ENCODE measurements at regions not wholly inside any gene's neighbourhood (a gene's known extent, or its start where the extent isn't known, plus 50 kb on each side); places are given as distances from the start of the nearest gene placed in this dataset.

DNA sequence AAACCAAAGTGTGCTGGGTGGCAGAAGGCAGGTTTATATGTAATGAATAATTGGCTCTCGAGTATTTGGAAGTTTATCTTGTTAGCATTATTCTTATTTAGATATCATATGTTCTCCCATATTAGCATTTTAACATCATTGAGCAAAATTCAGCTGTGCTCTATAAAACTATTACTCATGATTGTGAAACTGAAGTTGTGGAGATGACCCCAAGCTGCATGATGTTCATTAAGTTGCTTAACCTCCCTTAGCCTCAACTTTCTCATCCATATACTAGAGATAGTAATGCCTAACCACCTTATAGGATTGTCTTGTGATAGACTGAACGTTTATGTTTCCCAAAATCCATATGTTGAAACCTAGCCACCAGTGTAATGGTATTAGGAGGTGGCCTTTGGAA lies 346.3 kb downstream of the SATB2 start:
- WGBS, 2 donors = 67 to 84% methylated on average over 2 of the region's 2 CpGs
- intact Hi-C loops (cut with DNase I) = no loop called here
- no peak for TF ChIP-seq POLR2A (IDR thresholded peaks at IDR 0.05)
- TF ChIP-seq, protein P1, sequence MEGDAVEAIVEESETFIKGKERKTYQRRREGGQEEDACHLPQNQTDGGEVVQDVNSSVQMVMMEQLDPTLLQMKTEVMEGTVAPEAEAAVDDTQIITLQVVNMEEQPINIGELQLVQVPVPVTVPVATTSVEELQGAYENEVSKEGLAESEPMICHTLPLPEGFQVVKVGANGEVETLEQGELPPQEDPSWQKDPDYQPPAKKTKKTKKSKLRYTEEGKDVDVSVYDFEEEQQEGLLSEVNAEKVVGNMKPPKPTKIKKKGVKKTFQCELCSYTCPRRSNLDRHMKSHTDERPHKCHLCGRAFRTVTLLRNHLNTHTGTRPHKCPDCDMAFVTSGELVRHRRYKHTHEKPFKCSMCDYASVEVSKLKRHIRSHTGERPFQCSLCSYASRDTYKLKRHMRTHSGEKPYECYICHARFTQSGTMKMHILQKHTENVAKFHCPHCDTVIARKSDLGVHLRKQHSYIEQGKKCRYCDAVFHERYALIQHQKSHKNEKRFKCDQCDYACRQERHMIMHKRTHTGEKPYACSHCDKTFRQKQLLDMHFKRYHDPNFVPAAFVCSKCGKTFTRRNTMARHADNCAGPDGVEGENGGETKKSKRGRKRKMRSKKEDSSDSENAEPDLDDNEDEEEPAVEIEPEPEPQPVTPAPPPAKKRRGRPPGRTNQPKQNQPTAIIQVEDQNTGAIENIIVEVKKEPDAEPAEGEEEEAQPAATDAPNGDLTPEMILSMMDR (IDR thresholded peaks at IDR 0.05) = no peak
- no peaks in the 10 kb centered on the region for H3K4me1 ChIP-seq
- H3K9me3 ChIP-seq = no peaks in the 10 kb centered on the region
- DNase-seq = no peak
- no peak overlapping the region for H3K27ac ChIP-seq
- no peaks in the 10 kb centered on the region for H3K36me3 ChIP-seq
- no peak overlapping the region for H3K4me3 ChIP-seq (replicated peaks in 1 of 3)
- no peaks in the 10 kb centered on the region for H3K27me3 ChIP-seq

DNA sequence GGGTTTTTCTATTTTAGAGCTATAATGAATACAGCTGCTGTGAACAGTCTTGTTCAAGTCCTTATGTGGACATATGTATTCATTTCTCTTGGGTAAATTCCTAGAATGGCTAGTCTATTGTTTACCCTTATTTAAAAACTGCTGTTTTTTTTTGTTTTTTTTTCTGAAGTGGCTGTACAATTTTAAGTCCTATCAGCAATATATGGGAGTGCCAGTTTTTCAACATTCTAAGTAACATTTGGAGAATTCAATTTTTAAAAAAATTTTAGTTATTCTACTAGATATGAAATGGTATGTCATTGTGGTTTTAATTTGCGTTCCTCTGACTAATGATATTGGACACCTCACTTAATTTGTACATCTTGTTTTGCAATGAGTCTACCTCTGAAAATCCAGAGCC lies 349.7 kb downstream of the SATB2 start:
- H3K4me1 ChIP-seq = no peaks in the 10 kb centered on the region
- no peak for TF ChIP-seq POLR2A (IDR thresholded peaks at IDR 0.05)
- TF ChIP-seq, protein P1 (IDR thresholded peaks at IDR 0.05) = no peak
- WGBS, 2 donors = 93 to 96% methylated on average over 1 of the region's 1 CpG

DNA sequence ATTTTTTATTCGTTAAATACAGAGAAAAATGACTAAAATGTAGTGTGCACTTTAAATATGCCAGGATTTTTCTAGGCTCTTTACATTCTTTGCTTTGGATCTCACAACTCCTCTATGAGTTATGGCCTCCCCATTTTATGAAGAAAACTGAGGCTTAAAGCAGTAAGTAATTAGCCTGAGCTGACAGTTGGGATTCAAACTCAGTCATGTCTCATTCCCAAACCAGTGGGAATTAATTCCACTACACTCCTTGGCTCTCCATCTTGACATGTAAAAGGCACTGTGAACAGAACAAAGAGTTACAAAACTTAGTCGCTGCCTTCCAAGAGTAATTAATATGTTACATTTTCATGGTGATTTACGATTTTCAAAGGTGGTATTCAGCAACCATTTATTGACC lies 351.9 kb downstream of the SATB2 start:
- H3K36me3 ChIP-seq = no peaks in the 10 kb centered on the region
- no peaks in the 10 kb centered on the region for H3K9me3 ChIP-seq
- no peaks in the 10 kb centered on the region for H3K27me3 ChIP-seq
- H3K4me1 ChIP-seq = no peaks in the 10 kb centered on the region
- intact Hi-C loops (cut with DNase I) = no loop called here
- H3K27ac ChIP-seq = no peak overlapping the region
- WGBS, 2 donors = 68 to 80% methylated on average over 3 of the region's 3 CpGs
- TF ChIP-seq, protein P1 (IDR thresholded peaks at IDR 0.05) = no peak
- TF ChIP-seq POLR2A (IDR thresholded peaks at IDR 0.05) = no peak
- H3K4me3 ChIP-seq (replicated peaks in 1 of 3) = no peak overlapping the region
- DNase-seq = no peak

More for the DNA sequence above, 349.7 kb downstream of the SATB2 start:
- DNase-seq = no peak
- no peaks in the 10 kb centered on the region for H3K36me3 ChIP-seq
- intact Hi-C loops (cut with DNase I) = no loop called here
- no peaks in the 10 kb centered on the region for H3K9me3 ChIP-seq
- H3K4me3 ChIP-seq (replicated peaks in 1 of 3) = no peak overlapping the region
- no peak overlapping the region for H3K27ac ChIP-seq
- no peaks in the 10 kb centered on the region for H3K27me3 ChIP-seq

DNA sequence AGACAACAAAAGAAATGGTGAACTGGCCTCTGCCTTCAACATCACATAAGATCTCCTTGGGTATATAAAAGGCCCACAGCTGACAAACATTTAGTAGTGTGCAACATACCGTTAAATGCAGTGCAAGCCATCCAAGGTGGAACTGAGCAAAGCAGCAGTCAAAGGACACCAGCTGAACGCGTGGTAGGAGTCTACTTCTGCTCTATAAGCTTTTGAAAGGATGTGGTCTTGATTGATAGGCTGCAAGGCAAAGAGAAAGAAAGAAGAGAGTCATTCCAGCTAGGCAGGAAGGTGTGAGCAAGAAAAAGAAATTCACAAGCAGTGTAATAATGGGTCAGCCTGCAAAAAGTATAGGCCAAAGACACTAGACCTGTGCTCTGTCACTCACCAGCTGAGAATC lies 356.3 kb downstream of the SATB2 start:
- H3K36me3 ChIP-seq = no peaks in the 10 kb centered on the region
- H3K4me3 ChIP-seq (replicated peaks in 1 of 3) = no peak overlapping the region
- no peaks in the 10 kb centered on the region for H3K27me3 ChIP-seq
- no peaks in the 10 kb centered on the region for H3K9me3 ChIP-seq
- no peak for DNase-seq
- H3K27ac ChIP-seq = no peak overlapping the region
- intact Hi-C loops (cut with DNase I) = no loop called here
- H3K4me1 ChIP-seq = no peaks in the 10 kb centered on the region
- TF ChIP-seq, protein P1 (IDR thresholded peaks at IDR 0.05) = no peak
- no peak for TF ChIP-seq POLR2A (IDR thresholded peaks at IDR 0.05)
- WGBS, 2 donors = 89 to 91% methylated on average over 3 of the region's 3 CpGs

DNA sequence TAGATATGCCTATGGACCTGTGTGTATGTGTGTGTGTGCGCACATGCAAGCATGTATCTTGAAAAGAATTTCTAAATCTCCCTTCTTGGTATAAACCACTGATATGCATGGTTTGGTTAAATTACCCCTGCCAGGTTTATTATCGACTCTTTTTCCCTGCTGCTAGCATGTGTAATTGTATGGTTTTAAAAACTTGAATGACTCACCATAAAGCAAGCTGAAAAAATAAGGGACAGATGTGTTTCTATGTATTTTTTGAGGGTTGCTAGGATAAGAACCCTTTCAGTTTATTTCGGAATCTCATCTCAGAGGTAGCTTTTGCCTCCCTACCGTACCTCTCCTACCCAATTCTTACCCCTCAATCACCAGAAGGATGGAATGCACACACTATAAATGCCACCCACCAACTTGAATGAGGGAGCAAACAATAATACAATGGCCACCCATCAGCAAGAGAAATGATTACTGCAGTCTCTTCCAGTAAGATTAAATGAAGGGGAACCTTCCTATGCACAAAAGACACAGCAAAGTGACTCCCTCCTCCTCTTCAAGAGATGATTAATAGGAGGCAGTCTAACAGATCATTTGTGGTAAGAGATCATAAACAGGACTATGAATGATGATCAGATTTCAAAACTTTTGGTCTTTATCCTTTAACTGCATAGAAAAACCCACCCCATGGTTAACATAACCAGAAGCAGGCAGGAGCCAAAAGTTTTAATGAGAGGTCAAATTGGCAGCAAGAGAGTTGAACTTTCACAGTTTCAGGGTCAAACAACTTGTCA lies 357.2 kb downstream of the SATB2 start:
- H3K4me3 ChIP-seq (replicated peaks in 1 of 3) = no peak overlapping the region
- intact Hi-C loops (cut with DNase I) = no loop called here
- DNase-seq = no peak
- 87 to 90% methylated on average over 4 of the region's 4 CpGs for WGBS, 2 donors
- H3K9me3 ChIP-seq = no peaks in the 10 kb centered on the region
- no peaks in the 10 kb centered on the region for H3K36me3 ChIP-seq
- no peaks in the 10 kb centered on the region for H3K27me3 ChIP-seq
- TF ChIP-seq, protein P1 (IDR thresholded peaks at IDR 0.05) = no peak
- no peak for TF ChIP-seq POLR2A (IDR thresholded peaks at IDR 0.05)
- H3K27ac ChIP-seq = no peak overlapping the region
- H3K4me1 ChIP-seq = no peaks in the 10 kb centered on the region

Data from thyroid gland (tissue), 4 donors.